ENCODE measurements at regions not wholly inside any gene's neighbourhood (a gene's known extent, or its start where the extent isn't known, plus 50 kb on each side); places are given as distances from the start of the nearest gene placed in this dataset.

- CTCF ChIA-PET, result no interaction called here
- POLR2A ChIA-PET, result no interaction called here
- no peak for TF ChIP-seq L3MBTL2 (conservative IDR thresholded peaks at IDR 0.05)
- TF ChIP-seq LEF1 (IDR thresholded peaks at IDR 0.05; ENCODE audit: borderline replicate concordance), result no peak
- TF ChIP-seq SP1 (IDR thresholded peaks at IDR 0.05), result no peak
- no peak for TF ChIP-seq BHLHE40 (IDR thresholded peaks at IDR 0.05; ENCODE audit: borderline replicate concordance)
- TF ChIP-seq CTBP1 (IDR thresholded peaks at IDR 0.05; ENCODE audit: borderline replicate concordance), result no peak
- TF ChIP-seq ARNT (IDR thresholded peaks at IDR 0.05), result no peak
- TF ChIP-seq FOXK2 (IDR thresholded peaks at IDR 0.05), result no peak
- TF ChIP-seq PKNOX1 (IDR thresholded peaks at IDR 0.05), result no peak
- no peak for TF ChIP-seq FOXA1 (IDR thresholded peaks at IDR 0.05)
- no peak for TF ChIP-seq FOXM1 (IDR thresholded peaks at IDR 0.05; ENCODE audit: borderline replicate concordance)
- TF ChIP-seq ELF4 (IDR thresholded peaks at IDR 0.05), result no peak
- no peak for TF ChIP-seq ZNF384 (IDR thresholded peaks at IDR 0.05)
- no peak for TF ChIP-seq SUZ12 (IDR thresholded peaks at IDR 0.05)
- no peak for TF ChIP-seq TARDBP (IDR thresholded peaks at IDR 0.05)
- no peak for TF ChIP-seq HDGF (IDR thresholded peaks at IDR 0.05; ENCODE audit: borderline replicate concordance)
- no peak for TF ChIP-seq NFRKB (IDR thresholded peaks at IDR 0.05)
- DNase-seq (ENCODE audit: extremely low spot score), result no peak
Measured at GRCh38 chr10:78476156-78476555, 442.5 kb downstream of the RPS24 start.

GRCh38 chr10:78476844-78477243 is 443.2 kb downstream of the RPS24 start:
- ChIA-PET CTCF (no interaction called here), POLR2A (no interaction called here)
- DNase-seq (ENCODE audit: extremely low spot score), result no peak
- TF ChIP-seq NFRKB (IDR thresholded peaks at IDR 0.05), result no peak
- TF ChIP-seq HDGF (IDR thresholded peaks at IDR 0.05; ENCODE audit: borderline replicate concordance), result no peak
- TF ChIP-seq ELF4 (IDR thresholded peaks at IDR 0.05), result no peak
- TF ChIP-seq FOXA1 (IDR thresholded peaks at IDR 0.05), result no peak
- TF ChIP-seq ARNT (IDR thresholded peaks at IDR 0.05), result no peak
- no peak for TF ChIP-seq PKNOX1 (IDR thresholded peaks at IDR 0.05)
- TF ChIP-seq ZNF384 (IDR thresholded peaks at IDR 0.05), result no peak

- no peak for DNase-seq (ENCODE audit: extremely low spot score)
- ChIA-PET CTCF (no interaction called here), POLR2A (no interaction called here)
- no peak for TF ChIP-seq TARDBP (IDR thresholded peaks at IDR 0.05)
- no peak for TF ChIP-seq ZNF384 (IDR thresholded peaks at IDR 0.05)
- TF ChIP-seq NFRKB (IDR thresholded peaks at IDR 0.05), result no peak
- TF ChIP-seq LEF1 (IDR thresholded peaks at IDR 0.05; ENCODE audit: borderline replicate concordance), result no peak
- no peak for TF ChIP-seq CTBP1 (IDR thresholded peaks at IDR 0.05; ENCODE audit: borderline replicate concordance)
- no peak for TF ChIP-seq PKNOX1 (IDR thresholded peaks at IDR 0.05)
- TF ChIP-seq ARNT (IDR thresholded peaks at IDR 0.05), result no peak
- TF ChIP-seq SP1 (IDR thresholded peaks at IDR 0.05), result no peak
- no peak for TF ChIP-seq HDGF (IDR thresholded peaks at IDR 0.05; ENCODE audit: borderline replicate concordance)
- no peak for TF ChIP-seq FOXM1 (IDR thresholded peaks at IDR 0.05; ENCODE audit: borderline replicate concordance)
- no peak for TF ChIP-seq ELF4 (IDR thresholded peaks at IDR 0.05)
- no peak for TF ChIP-seq FOXK2 (IDR thresholded peaks at IDR 0.05)
- no peak for TF ChIP-seq BHLHE40 (IDR thresholded peaks at IDR 0.05; ENCODE audit: borderline replicate concordance)
- no peak for TF ChIP-seq L3MBTL2 (conservative IDR thresholded peaks at IDR 0.05)
- no peak for TF ChIP-seq SUZ12 (IDR thresholded peaks at IDR 0.05)
- no peak for TF ChIP-seq FOXA1 (IDR thresholded peaks at IDR 0.05)
Measured at GRCh38 chr10:78478919-78479318, 445.3 kb downstream of the RPS24 start.

GRCh38 chr10:78479467-78479866 is 445.8 kb downstream of the RPS24 start:
- TF ChIP-seq FOXM1 (IDR thresholded peaks at IDR 0.05; ENCODE audit: borderline replicate concordance) (no peak), ELF4 (IDR thresholded peaks at IDR 0.05) (no peak), ZNF384 (IDR thresholded peaks at IDR 0.05) (no peak), HDGF (IDR thresholded peaks at IDR 0.05; ENCODE audit: borderline replicate concordance) (no peak), TARDBP (IDR thresholded peaks at IDR 0.05) (no peak), LEF1 (IDR thresholded peaks at IDR 0.05; ENCODE audit: borderline replicate concordance) (no peak), SP1 (IDR thresholded peaks at IDR 0.05) (no peak), CTBP1 (IDR thresholded peaks at IDR 0.05; ENCODE audit: borderline replicate concordance) (no peak), ARNT (IDR thresholded peaks at IDR 0.05) (no peak), NFRKB (IDR thresholded peaks at IDR 0.05) (no peak), PKNOX1 (IDR thresholded peaks at IDR 0.05) (no peak), FOXK2 (IDR thresholded peaks at IDR 0.05) (no peak), BHLHE40 (IDR thresholded peaks at IDR 0.05; ENCODE audit: borderline replicate concordance) (no peak), L3MBTL2 (conservative IDR thresholded peaks at IDR 0.05) (no peak), SUZ12 (IDR thresholded peaks at IDR 0.05) (no peak), FOXA1 (IDR thresholded peaks at IDR 0.05) (no peak)
- CTCF ChIA-PET, result no interaction called here
- no peak for DNase-seq (ENCODE audit: extremely low spot score)
- POLR2A ChIA-PET, result no interaction called here

GRCh38 chr10:78481842-78482241 is 448.2 kb downstream of the RPS24 start:
- DNase-seq (ENCODE audit: extremely low spot score), result no peak
- ChIA-PET CTCF (no interaction called here), POLR2A (no interaction called here)

More at GRCh38 chr10:78481842-78482241, 448.2 kb downstream of the RPS24 start:
- no peak for TF ChIP-seq L3MBTL2 (conservative IDR thresholded peaks at IDR 0.05)
- no peak for TF ChIP-seq ELF4 (IDR thresholded peaks at IDR 0.05)
- TF ChIP-seq PKNOX1 (IDR thresholded peaks at IDR 0.05), result no peak
- TF ChIP-seq LEF1 (IDR thresholded peaks at IDR 0.05; ENCODE audit: borderline replicate concordance), result no peak

Data from HEK293T (cell line).